NK-92 treated with Interleukin-12 subunit alpha and Interleukin-12 subunit beta, amount 100 ng/mL, for 24 hours (cell line): ENCODE measurements at regions not wholly inside any gene's neighbourhood (a gene's known extent, or its start where the extent isn't known, plus 50 kb on each side); places are given as distances from the start of the nearest gene placed in this dataset.
"Not testable (repeated sequence)": the region's sequence is repeated elsewhere in the genome, so short reads cannot be mapped to it uniquely, and the experiment has no call there.

Experiments used
- DNase-seq: peaks from one replicate; lab custom pipeline; 2025; lab: John Stamatoyannopoulos, UW

DNA sequence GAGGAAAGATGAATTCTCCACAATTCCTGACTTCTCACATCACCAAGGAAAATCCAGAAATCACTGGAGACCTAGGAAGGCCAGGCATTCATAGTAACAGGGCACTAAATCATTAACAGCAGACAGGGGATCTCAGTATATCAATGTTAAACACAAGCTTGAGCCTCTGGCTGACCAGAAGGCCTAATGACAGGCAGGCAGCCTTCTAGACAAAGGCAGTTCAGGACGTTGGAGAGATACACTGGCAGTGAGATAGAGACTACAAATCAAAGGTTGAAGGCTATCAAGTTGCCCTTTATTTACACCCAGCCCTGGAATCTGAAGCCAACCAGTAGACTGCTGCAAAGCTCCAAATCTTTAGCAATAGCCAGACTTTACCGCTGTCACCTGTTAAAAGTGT lies 422.8 kb upstream of the CCL2 start:
- no peak for DNase-seq

DNA sequence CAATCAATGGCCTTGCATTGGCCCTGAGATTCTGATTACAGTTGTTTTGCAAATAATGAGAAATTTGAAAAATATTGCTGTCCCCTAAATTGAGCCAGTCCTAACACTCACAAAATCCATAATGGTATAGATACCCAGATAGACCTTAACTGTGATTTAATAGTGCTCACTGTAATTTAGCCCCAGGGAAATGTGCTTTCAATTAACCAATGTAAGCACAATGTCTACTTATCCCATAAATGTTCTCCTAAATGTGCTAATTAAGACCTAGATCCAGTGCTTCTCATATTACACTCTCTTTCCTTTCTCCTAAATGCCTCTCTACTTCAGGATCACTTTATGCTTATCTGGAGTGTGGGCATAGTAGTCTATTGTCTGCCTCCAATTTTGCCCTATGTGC lies 417.8 kb upstream of the CCL2 start:
- no peak for DNase-seq

DNA sequence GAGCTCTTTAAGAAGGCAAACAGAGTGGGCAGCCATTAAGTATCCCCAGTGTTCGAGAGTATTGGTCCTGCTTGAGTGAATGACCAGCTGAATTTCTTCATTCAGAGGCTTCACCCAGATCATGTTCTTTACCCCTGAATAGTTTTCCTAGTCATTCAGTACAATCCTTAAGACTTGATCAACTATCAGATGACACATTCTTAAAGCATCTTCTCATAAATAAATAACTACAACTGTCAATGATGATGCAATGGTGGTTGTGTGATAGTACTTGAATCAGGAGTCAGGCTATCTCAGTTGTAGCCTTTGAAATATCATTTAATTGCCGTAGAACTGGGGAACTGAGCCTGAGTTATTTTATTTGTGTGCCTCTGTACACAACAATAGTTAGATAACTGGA lies 416.8 kb upstream of the CCL2 start:
- DNase-seq, result no peak

DNA sequence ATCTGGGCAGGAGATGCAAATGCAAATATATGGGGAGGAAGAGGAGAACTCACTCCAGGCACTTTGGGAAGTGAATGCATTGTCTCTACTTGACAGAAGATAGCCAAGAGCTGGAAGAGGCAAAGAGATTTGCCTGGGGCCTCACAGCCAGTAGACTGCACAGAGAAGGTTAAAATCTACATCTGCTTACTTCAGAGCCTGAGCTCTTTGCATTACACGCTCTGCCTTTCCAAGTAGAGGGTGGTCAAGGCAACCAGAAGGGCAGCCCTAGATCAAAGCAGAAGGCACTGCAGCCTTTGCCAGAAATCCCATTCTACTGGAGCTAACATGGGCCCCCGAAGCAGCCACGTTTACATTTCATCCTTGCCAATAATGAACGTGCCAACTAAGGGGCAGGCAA lies 407.2 kb upstream of the CCL2 start:
- no peak for DNase-seq

DNA sequence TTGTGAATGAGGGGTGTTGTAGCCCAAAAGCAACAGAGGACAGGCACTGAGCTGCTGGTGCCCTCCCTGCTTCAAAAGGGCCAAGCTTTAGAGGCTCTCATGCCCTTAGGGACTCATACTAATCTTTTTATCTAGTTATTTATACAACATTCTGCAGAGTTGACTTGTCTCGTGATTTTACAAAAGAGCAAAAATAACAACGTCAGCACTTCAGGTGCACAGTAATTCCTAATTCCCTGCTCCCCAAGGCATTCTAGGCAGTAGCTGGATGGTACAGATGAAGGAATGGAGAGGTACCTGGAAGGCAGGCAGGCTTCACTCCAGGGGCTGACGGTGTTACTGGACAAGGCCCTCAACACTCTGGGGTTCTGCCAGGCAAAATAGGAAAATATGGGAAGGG lies 406.7 kb upstream of the CCL2 start:
- DNase-seq, result no peak

DNA sequence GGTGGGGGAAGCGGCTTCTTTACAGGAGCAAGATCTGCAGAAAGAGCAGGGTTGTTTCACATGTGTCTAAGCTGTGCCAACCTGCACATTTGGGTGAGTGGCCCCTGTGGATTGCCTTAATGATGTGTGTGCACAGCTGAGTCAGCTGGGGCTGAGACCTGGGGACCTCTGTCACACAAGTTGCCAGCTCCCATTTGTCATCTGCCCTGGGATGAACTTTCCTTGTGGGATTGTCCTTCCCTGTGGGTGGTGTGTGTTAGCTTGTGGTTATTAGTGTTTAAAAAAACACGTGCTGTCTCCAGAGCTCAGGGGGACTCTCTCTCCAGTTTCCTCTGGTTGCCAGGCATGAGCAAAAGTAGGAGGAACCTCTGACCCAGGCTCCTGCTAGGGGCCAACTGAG lies 400.5 kb upstream of the CCL2 start:
- DNase-seq, result no peak

DNA sequence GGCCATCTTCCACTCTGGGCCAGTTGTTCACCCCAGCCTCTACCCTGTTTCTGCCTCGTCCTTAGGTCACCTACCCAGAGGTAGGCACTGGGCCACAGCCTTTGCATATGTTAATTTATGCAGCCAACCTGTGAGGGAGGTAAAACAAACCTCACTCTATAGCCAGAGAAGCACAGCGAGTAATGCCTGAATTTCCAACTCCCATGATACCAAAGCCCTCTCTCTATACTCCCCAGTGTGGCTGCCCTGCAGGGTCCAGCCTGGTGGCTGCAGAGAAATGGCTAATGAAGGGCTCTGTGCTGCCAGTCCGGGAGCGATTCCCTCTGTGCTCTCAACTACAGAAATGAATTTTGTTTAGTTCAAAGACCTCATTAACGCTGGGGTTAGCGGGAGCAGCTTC lies 397.0 kb upstream of the CCL2 start:
- DNase-seq, result no peak

DNA sequence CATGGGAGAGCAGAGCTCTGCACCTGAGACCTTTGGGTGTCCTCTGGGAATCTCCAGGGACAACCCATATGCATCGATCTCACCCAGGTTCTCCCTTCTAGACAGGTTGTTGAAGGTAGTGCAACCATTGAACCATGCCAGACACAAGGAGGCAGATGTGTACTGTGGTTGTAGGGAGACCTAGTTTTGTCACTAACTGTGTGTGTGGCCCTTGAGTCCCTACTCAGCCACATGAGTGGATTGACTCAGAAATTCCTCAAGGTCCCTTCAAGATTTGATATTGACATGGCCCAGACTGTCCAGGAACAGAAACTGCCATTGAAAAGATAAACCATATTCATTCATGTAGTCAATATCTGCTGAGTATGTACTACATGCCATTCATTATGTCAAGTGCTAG lies 396.4 kb upstream of the CCL2 start:
- DNase-seq, result no peak

DNA sequence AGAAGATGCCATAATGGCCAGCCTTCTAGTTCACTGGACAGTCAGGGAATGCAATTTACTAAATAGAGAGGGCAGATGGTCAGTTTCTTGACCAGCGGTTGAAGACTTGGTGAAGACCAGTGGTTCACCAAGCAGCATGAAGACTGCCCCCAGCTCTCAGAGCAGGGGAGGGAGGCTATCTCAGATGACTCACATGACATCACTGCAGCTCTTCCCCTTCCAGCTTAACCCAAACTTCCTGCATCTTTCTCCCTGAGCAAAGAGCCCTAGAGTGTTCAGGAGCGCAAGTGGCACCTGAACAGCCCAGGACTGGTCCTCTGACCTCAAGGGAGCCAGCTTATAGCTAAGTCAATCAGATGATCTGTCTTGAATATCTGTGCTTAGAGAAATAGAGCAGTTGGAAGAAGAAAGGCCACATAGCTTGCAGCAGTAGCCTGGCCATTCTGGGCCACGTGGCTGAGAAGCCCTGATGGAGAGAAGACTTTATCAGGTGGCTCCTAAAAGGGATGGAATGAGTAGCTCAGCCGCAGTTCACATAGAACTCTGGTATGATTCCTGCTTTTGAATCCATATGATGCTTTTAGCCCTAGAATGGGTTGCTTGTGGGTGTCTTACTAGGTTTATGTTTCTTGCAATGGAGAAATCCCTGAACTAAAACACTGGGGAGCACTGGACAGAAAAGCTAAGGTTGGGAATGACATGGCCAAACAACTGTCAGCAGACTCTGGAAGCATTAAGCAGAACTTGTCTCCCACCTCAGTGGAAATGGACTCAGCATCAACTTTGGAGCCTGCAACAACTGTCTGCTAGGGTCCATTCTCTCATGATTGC lies 392.1 kb upstream of the CCL2 start:
- DNase-seq, result no peak

DNA sequence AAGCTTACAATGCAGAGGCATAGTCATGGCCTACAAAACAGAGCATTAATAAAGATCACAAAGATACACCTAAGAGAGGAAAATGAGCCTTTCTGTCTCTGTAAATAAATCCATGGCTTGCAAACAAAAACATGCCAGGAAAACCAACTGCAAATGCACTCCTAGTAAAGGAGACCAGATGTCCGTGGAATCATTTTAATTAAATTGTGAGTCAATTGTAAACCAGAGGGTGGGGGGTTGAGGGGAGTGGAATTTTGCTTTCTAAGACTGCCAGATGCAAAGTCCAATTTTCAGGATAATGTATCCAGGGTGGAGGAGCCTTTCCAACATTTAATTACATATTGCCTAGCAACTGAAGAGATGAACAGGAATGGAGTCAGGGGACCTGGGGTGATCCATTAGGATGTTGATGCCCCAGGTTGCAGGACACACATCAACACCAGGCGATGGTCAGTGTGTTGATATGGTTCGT lies 390.3 kb upstream of the CCL2 start:
- DNase-seq, result no peak

DNA sequence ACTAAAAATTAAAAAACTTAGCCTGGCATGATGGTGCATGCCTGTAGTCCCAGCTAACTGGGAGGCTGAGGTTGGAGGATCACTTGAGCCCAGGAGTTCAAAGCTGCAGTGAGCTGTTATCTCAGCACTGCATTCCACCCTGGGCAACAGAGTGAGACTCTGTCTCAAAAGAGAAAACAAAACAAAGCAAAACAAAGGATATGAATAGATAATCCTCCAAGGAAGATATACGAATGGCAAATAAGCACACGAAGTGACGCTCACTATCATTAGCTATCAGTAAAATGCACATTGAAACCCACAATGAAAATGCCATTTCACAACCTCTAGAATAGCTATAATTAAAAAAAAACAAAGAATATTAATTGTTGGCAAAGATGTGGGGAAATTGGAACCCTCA lies 386.2 kb upstream of the CCL2 start:
- no peak for DNase-seq

DNA sequence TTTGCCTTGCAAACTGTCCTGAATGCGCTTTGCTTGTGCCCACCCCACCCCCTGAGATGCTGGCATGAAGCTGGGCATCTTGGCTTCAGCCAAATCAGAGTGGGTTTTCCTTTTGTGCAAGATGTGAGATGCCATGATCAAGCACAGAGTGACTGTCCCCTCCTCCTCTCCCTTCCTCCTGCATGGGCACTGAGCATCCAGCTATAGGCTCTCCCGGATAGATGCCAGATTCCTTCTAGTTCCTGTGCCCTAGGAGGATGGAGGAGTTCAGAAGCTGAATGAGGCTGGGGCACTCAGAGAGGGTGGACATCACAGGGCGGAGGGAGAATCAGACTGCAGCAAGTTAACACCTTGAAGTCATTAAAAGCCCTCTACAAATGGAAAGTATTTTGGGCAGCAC lies 384.1 kb upstream of the CCL2 start:
- DNase-seq, result no peak

DNA sequence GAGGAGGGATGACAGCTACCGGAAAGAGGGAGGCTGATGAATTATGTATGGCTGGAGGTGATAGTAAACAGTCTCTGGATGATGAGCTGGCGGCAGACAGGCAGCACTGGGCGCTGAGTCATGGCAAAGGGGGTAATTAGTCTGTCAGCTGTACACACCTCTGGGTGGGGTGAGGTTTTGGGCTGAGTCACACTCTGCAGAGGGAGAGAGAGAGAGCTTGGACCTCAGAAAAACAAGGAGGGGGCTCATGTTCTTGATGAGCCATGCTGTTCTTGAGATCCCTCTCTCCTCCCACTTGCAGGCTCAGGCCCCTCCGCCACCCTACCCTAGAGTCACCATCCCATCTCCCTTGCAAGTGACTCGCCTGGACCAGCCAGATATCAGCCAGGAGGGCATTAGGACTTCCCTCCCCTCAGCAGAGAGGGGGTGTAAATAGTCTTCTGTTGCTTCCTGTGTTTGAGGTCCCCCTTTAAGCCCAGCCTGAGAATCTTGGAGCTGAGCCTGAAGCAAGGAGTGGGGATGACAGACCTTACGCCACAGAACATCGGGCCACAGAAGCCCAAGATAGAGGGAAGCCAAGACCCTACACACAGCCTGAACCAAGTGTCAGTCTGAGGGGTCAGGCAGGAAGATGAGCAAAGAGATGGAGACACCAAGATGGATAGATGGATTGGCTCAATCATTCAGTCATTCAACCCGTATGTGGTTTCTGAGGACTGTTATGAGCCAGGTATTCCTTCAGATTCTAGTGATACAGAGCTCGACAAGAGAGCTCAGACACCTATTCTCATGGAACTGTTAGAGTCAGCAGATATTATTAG lies 383.2 kb upstream of the CCL2 start:
- peak; percentile 70 for DNase-seq

DNA sequence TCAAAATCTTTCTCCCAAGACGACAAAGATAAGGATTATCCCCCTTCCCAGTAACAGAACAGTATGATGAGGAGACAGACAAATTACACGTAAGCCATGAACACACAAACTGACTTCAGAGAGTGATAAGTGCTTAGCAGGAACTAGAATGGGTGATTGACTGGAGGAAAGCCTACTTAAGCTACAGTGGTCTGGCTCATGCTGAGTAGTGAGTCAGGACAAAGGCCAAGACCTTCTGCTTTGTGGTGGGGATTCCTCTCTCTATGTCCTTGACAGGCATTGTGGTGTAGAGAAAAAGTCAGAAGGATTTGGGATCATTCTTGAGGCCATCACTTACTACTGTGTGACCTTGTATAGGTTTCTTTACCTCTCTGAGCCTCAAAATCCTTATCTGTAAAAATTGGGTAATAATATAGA lies 381.9 kb upstream of the CCL2 start:
- no peak for DNase-seq

DNA sequence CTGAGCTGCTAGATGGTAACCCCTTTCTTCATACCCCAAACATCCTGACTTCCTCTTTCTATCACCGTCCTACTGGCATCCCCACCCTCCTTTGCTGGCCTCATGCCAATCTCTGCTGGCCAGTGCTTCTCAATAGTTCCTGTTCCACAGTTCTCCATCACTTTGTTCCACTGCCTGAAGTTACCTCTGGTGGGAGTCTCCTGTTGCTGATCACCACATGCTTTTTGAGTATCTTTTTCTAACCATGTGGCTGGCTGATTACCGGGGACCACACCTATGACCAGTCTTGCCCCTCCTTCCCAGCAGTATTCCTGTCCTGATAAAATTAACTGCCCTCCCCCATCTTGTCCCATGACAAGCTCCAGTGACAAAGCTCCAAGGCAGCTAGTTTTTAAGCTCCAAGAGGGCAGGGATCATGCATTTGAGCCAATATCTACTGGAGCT lies 380.4 kb upstream of the CCL2 start:
- no peak for DNase-seq

DNA sequence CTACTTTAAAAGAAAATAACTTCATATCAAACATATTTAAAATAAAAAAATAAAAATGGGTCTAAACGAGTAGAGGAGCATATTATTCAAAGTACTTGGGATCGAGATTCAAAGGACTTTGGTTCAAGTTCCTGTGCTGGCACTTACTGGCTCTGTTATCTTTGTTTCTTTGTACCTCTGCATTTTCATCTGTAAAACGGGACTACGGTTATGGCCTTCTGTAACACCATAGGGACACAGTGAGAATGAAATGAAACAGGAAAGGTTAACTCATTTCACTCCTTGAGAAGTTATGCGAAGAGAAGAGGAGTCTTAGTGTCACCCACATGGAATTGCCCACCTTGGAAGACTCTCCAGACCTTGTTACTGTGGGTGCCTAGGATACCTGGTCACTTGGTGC lies 379.1 kb upstream of the CCL2 start:
- DNase-seq, result no peak

DNA sequence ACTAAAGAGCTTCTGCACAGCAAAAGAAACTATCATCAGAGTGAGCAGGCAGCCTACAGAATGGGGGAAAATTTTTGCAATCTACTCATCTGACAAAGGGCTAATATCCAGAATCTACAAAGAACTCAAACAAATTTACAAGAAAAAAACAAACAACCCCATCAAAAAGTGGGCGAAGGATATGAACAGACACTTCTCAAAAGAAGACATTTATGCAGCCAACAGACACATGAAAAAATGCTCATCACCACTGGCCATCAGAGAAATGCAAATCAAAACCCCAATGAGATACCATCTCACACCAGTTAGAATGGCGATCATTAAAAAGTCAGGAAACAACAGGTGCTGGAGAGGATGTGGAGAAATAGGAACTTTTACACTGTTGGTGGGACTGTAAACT lies 372.8 kb upstream of the CCL2 start:
- DNase-seq, result not testable (repeated sequence)

DNA sequence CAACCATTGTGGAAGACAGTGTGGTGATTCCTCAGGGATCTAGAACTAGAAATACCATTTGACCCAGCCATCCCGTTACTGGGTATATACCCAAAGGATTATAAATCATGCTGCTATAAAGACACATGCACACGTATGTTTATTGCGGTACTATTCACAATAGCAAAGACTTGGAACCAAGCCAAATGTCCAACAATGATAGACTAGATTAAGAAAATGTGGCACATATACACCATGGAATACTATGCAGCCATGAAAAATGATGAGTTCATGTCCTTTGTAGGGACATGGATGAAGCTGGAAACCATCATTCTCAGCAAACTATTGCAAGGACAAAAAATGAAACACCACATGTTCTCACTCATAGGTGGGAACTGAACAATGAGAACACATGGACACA lies 372.4 kb upstream of the CCL2 start:
- not testable (repeated sequence) for DNase-seq

DNA sequence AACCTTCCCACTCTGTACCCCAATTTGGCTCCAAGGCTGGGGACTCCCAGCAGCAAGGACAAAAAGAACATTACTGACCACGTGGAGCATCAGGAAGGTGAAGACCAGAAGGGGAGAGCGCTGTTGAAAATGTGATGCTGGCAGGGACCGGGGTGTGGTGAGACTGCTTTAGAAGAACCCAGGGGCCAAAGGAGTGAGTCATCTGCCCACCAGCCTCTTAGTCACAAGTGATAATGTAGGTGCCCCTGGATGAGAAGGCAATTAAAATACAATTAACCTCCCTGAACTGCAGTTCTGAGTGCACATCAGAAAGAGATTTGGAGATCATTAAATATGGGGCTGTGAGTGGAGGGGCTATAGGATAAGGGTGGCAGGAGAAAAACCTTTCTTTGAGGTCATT lies 366.6 kb upstream of the CCL2 start:
- no peak for DNase-seq

DNA sequence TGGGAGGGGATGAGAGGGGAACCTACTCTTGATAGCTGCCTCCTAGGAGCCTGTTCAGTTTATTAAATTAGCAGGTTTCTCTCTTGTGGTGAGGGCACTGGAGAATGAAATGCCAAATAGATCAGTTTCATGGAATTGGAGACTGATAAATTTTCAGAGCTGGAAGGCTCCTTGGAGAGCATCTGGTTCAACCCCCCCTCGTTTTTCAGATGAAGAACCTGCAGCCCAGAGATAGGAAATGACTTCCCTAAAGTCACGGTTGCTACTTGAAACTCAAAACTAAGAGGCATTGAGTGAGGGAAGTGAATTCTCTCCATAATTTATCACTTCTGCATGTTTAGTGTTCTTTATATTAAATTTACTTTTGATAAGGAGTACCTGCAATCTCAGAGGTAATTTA lies 366.0 kb upstream of the CCL2 start:
- DNase-seq, result no peak

DNA sequence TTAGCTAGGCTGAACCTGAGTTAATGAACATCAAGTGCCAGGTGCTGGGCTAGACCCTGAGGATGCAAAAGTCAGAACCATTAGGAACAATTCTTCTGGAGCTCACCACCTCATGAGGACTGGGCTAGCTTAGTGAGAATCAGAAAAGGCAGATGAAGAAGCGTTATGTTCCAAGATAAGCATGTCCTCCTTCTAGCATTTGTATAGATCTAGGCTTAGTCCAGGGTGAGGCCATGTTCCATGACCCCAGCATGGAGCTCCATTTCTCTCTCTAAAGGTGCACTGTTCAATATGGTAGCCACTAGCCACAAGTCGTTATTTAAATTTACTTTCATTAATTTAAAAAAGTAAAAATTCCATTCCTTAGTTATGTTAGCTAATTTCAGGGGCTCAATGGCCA lies 365.3 kb upstream of the CCL2 start:
- no peak for DNase-seq

DNA sequence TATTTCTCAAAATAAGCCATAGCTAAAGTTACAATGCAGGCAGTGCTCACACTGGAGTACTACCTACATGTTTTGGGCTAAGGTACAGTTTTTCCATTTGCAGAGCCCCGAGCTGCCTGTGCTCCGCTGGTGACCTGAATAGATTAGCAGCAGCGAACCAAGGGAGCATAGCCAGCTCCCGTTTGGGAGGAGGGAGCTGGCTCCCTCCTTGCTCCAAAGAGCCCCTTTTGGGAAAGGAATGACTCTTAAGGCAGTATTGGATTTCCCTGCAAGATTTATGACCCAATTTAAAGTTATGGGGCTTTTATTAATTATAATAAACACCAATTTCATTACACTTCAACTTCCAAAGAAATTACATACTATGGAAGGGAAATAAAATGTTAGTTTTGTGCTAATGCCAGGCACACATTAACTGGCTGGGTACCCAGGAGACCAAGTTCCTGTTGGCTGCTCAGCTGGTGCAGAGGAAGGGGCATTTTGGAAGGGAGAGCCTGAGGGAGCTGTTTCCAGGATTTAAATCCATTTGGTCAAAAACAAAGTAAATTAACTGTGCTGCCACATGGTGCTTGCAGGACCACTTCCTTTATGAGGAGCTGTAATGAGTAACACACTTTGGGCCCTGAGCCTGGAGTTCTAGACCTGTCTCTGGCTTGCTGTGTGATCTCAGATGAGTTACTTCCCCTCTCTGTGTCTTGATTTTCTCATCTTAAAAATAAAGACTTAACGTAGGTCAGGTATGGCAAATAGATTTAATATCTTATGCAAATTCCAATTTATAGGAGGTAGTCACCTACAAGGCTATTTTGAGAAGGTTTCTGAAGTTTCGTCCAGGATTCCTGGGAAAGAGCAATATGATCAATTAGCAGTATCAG lies 362.1 kb upstream of the CCL2 start:
- DNase-seq, result no peak
